ENCODE measurements at regions not wholly inside any gene's neighbourhood (a gene's known extent, or its start where the extent isn't known, plus 50 kb on each side); places are given as distances from the start of the nearest gene placed in this dataset.

DNA sequence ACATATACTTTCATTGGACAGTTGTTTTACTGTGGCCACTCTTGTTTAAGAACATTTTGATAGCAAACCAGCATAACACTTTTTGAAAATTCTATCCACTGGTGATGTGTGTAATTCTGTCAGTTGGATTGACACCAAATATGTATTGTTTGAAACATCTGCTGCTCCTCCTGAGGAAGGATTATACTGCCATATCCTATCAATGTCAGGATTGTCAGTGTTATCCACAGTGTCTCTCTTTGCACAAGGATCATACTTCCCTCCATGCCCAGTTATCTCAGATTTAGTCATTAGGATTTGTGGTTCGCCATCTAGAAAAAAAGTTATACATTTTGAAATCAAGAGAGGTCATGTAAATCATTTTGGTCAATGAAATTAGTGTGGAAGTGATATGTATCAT is 1859.6 kb downstream of the C4orf33 start:
- H3K4me3 Mint-ChIP-seq = no peak overlapping the region
- no CpG with 5 or more reads among the region's 1 CpG for WGBS (ENCODE audit: insufficient coverage)
- H3K27me3 Mint-ChIP-seq = no peaks in the 10 kb centered on the region
- Histone ChIP-seq H3K9ac (ENCODE audit: low read length) (no peak overlapping the region), H3K79me2 (ENCODE audit: control insufficient read depth, insufficient read depth, low read length) (no peaks in the 10 kb centered on the region), H3K27ac (ENCODE audit: low read length in 2 of 2) (no peak overlapping the region), H3K27me3 (replicated peaks in 1 of 4; ENCODE audit: control extremely low read depth in 1 of 4, control insufficient read depth in 3 of 4, insufficient read depth in 4 of 4, low read length in 3 of 4) (no peaks in the 10 kb centered on the region), H3K9me3 (ENCODE audit: control extremely low read depth in 1 of 3, control insufficient read depth in 2 of 3, insufficient read depth in 1 of 3, low read length in 2 of 3) (peaks cover 0 to 4% (median 0%) of the 10 kb centered on the region in 3 donors), H2AFZ (ENCODE audit: insufficient read depth, low read depth, low read length, poor library complexity, severe bottlenecking) (no peak overlapping the region), H3K4me3 (ENCODE audit: control extremely low read depth in 1 of 5, extremely low read depth in 1 of 5, insufficient read depth in 1 of 5, low read depth in 2 of 5, low read length in 4 of 5) (no peak overlapping the region), H3K4me2 (replicated peaks; ENCODE audit: low read depth, low read length, poor library complexity, severe bottlenecking) (no peak overlapping the region), H4K20me1 (ENCODE audit: control insufficient read depth, insufficient read depth, low read length, poor library complexity, severe bottlenecking) (no peaks in the 10 kb centered on the region), H3K36me3 (replicated peaks in 1 of 2; ENCODE audit: control extremely low read depth in 1 of 2, control insufficient read depth in 1 of 2, extremely low read depth in 1 of 2, insufficient read depth in 2 of 2, low read length in 1 of 2) (no peaks in the 10 kb centered on the region), H3K4me1 (ENCODE audit: control insufficient read depth in 2 of 2, insufficient read depth in 2 of 2, low read length in 2 of 2) (no peaks in the 10 kb centered on the region)
- DNase-seq (no peak), ATAC-seq (ENCODE audit: low read depth) (no peak)
- intact Hi-C loops (cut with micrococcal nuclease) = no loop called here
- H3K27ac Mint-ChIP-seq = no peak overlapping the region
- H3K9me3 Mint-ChIP-seq (ENCODE audit: insufficient read depth) = peaks cover 3% of the 10 kb centered on the region
- TF ChIP-seq, protein P1, sequence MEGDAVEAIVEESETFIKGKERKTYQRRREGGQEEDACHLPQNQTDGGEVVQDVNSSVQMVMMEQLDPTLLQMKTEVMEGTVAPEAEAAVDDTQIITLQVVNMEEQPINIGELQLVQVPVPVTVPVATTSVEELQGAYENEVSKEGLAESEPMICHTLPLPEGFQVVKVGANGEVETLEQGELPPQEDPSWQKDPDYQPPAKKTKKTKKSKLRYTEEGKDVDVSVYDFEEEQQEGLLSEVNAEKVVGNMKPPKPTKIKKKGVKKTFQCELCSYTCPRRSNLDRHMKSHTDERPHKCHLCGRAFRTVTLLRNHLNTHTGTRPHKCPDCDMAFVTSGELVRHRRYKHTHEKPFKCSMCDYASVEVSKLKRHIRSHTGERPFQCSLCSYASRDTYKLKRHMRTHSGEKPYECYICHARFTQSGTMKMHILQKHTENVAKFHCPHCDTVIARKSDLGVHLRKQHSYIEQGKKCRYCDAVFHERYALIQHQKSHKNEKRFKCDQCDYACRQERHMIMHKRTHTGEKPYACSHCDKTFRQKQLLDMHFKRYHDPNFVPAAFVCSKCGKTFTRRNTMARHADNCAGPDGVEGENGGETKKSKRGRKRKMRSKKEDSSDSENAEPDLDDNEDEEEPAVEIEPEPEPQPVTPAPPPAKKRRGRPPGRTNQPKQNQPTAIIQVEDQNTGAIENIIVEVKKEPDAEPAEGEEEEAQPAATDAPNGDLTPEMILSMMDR (IDR thresholded peaks at IDR 0.05) = no peak
- TF ChIP-seq EZH2 (IDR thresholded peaks at IDR 0.05; ENCODE audit: borderline replicate concordance, insufficient read depth, low read depth, low read length, poor library complexity, severe bottlenecking) = no peak
- H3K4me1 Mint-ChIP-seq = no peaks in the 10 kb centered on the region
- ChIA-PET CTCF (no interaction called here), POLR2A (no interaction called here)

DNA sequence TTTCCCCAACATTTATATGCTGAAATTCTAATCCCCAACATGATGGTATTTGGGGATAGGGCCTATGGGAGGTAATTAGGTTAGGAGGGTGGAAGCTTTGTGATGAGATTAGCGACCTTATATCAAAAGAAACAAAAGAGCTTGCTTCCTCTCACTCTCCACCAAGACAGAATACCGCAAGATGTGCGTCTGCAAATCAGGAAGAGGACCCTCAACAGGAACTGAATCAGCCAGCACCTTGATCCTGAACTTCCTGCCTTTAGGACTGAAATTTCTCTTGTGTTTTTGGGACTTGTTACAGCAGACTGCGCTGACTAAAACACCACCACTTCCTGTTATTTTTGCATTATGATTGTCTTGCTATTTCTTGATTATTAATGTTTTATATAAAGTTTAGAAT is 1889.4 kb downstream of the C4orf33 start:
- no peak overlapping the region for H3K27ac Mint-ChIP-seq
- DNase-seq = no peak
- POLR2A ChIA-PET = no interaction called here
- no peak overlapping the region for H3K4me3 Mint-ChIP-seq
- 13% methylated on average over 2 of the region's 4 CpGs for WGBS (ENCODE audit: insufficient coverage)
- no peaks in the 10 kb centered on the region for H3K27me3 Mint-ChIP-seq
- H3K4me1 Mint-ChIP-seq = no peaks in the 10 kb centered on the region
- H3K27ac ChIP-seq (ENCODE audit: low read length in 2 of 2) = no peak overlapping the region
- H3K36me3 ChIP-seq (replicated peaks in 1 of 2; ENCODE audit: control extremely low read depth in 1 of 2, control insufficient read depth in 1 of 2, extremely low read depth in 1 of 2, insufficient read depth in 2 of 2, low read length in 1 of 2) = no peaks in the 10 kb centered on the region
- no peak overlapping the region for H2AFZ ChIP-seq (ENCODE audit: insufficient read depth, low read depth, low read length, poor library complexity, severe bottlenecking)
- no peaks in the 10 kb centered on the region for H3K79me2 ChIP-seq (ENCODE audit: control insufficient read depth, insufficient read depth, low read length)
- H3K27me3 ChIP-seq (replicated peaks in 1 of 4; ENCODE audit: control extremely low read depth in 1 of 4, control insufficient read depth in 3 of 4, insufficient read depth in 4 of 4, low read length in 3 of 4) = no peaks in the 10 kb centered on the region
- H3K4me3 ChIP-seq (ENCODE audit: control extremely low read depth in 1 of 5, extremely low read depth in 1 of 5, insufficient read depth in 1 of 5, low read depth in 2 of 5, low read length in 4 of 5) = no peak overlapping the region
- H3K9me3 Mint-ChIP-seq (ENCODE audit: insufficient read depth) = no peaks in the 10 kb centered on the region
- H3K9ac ChIP-seq (ENCODE audit: low read length) = no peak overlapping the region
- no peak overlapping the region for H3K4me2 ChIP-seq (replicated peaks; ENCODE audit: low read depth, low read length, poor library complexity, severe bottlenecking)
- peaks cover 0 to 5% (median 0%) of the 10 kb centered on the region in 3 donors for H3K9me3 ChIP-seq (ENCODE audit: control extremely low read depth in 1 of 3, control insufficient read depth in 2 of 3, insufficient read depth in 1 of 3, low read length in 2 of 3)
- CTCF ChIA-PET = no interaction called here
- no peaks in the 10 kb centered on the region for H3K4me1 ChIP-seq (ENCODE audit: control insufficient read depth in 2 of 2, insufficient read depth in 2 of 2, low read length in 2 of 2)
- intact Hi-C loops (cut with micrococcal nuclease) = no loop called here
- ATAC-seq (ENCODE audit: low read depth) = no peak
- TF ChIP-seq, protein P1 (IDR thresholded peaks at IDR 0.05) = no peak
- no peaks in the 10 kb centered on the region for H4K20me1 ChIP-seq (ENCODE audit: control insufficient read depth, insufficient read depth, low read length, poor library complexity, severe bottlenecking)

Data from B cell (primary cell).